ENCODE measurements at regions not wholly inside any gene's neighbourhood (a gene's known extent, or its start where the extent isn't known, plus 50 kb on each side); places are given as distances from the start of the nearest gene placed in this dataset.

DNA sequence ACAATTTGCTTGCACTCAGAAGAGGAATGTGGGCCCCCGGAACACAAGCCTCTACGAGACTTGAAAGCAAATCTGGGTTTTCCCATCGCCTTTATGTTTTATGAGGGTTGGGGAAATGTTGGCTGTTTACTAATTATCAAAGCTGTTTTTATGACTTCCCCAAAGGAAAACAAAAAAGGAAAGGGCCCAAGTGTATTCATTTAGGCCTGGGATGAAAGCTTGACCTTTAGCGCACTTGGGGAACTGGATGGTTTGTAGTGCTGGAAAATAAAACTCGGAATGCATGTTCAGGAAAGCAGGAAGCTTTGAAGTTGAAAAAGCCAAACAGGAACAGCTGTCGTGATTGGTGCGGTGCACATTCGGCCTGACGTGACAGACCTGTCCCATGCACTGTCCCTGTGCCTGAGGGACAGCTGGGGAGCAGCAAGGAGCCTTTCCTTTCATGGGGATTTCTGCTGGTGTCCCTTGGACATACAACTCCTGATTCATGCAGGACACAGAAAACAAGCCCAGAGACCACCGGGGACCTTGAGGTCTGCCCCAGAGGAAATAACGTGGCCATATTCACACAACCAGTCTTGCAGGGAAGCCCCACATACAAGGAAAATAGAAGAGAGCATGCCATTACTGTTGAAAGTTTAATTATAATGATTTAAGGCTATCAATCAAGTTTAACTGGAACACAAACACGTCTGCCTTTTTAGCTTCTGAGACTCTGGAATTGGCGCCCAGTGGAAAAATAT is 169.7 kb upstream of the APCDD1 start:
- Histone ChIP-seq H3K4me1 (replicated peaks) (no peaks in the 10 kb centered on the region), H3K9me3 (no peaks in the 10 kb centered on the region), H3K27me3 (replicated peaks; ENCODE audit: insufficient read depth) (no peaks in the 10 kb centered on the region), H3K27ac (no peak overlapping the region), H3K4me3 (no peak overlapping the region), H3K36me3 (no peaks in the 10 kb centered on the region)
- WGBS: 58% methylated on average over 13 of the region's 13 CpGs
- no peak for DNase-seq (ENCODE audit: low spot score)
- intact Hi-C loops (cut with DNase I): no loop called here
- no peak for TF ChIP-seq POLR2A (IDR thresholded peaks at IDR 0.05)
- TF ChIP-seq POLR2AphosphoS5 (IDR thresholded peaks at IDR 0.05): no peak
- TF ChIP-seq, protein P1, sequence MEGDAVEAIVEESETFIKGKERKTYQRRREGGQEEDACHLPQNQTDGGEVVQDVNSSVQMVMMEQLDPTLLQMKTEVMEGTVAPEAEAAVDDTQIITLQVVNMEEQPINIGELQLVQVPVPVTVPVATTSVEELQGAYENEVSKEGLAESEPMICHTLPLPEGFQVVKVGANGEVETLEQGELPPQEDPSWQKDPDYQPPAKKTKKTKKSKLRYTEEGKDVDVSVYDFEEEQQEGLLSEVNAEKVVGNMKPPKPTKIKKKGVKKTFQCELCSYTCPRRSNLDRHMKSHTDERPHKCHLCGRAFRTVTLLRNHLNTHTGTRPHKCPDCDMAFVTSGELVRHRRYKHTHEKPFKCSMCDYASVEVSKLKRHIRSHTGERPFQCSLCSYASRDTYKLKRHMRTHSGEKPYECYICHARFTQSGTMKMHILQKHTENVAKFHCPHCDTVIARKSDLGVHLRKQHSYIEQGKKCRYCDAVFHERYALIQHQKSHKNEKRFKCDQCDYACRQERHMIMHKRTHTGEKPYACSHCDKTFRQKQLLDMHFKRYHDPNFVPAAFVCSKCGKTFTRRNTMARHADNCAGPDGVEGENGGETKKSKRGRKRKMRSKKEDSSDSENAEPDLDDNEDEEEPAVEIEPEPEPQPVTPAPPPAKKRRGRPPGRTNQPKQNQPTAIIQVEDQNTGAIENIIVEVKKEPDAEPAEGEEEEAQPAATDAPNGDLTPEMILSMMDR (IDR thresholded peaks at IDR 0.05): no peak

DNA sequence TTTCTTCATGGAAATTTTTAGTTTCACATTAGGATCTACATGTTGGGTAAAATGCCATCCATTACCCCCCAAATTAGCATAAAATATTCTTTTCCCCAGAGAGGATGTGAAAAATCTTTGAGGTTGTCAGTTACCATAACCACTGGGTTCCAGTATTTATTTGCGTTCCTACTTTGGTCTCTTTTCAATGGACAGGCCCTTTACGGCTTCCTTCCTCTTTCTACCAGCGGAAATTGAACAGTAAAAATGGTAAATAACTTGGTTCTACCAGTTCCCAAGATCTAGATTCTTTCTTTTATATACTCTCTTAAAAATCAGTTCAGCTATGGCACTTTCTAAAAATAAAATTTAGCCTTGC is 169.2 kb upstream of the APCDD1 start:
- Histone ChIP-seq H3K4me3 (no peak overlapping the region), H3K9me3 (no peaks in the 10 kb centered on the region), H3K27me3 (replicated peaks; ENCODE audit: insufficient read depth) (no peaks in the 10 kb centered on the region), H3K4me1 (replicated peaks) (no peaks in the 10 kb centered on the region), H3K27ac (no peak overlapping the region), H3K36me3 (no peaks in the 10 kb centered on the region)
- intact Hi-C loops (cut with DNase I): no loop called here
- TF ChIP-seq POLR2AphosphoS5 (IDR thresholded peaks at IDR 0.05) (no peak), POLR2A (IDR thresholded peaks at IDR 0.05) (no peak)
- no peak for DNase-seq (ENCODE audit: low spot score)
- 60% methylated on average over 3 of the region's 3 CpGs for WGBS

DNA sequence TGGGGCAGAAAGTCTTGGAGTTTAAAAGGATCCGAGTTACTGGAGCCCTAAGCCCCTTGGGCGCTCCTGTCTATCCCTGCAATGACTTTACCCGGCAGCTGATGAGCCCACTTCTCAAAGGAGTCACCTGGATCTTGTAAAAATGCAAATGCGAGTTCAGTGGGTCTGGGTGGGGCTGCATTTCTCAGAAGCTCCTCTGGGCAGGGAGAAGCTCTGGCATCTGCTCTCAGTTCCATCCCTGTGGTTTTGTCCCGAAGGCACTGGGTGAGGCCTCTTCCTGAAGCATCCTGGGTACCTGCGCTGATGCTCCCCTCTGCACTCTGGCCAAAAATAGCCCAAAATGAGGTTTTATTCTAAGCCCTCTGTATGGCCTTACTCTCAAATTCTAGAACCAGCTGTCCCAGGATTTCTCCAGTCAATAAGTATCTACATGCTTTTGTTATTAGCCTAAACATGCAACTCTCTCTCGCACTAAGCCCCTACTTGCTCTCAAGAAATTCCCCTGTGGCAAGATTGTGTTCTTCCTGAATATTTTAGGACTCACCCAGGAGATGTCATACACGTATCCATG is 167.8 kb upstream of the APCDD1 start:
- no peak for DNase-seq (ENCODE audit: low spot score)
- TF ChIP-seq POLR2AphosphoS5 (IDR thresholded peaks at IDR 0.05) (no peak), POLR2A (IDR thresholded peaks at IDR 0.05) (no peak)
- TF ChIP-seq, protein P1 (IDR thresholded peaks at IDR 0.05): no peak
- Histone ChIP-seq H3K9me3 (no peaks in the 10 kb centered on the region), H3K36me3 (no peaks in the 10 kb centered on the region), H3K4me3 (no peak overlapping the region), H3K27me3 (replicated peaks; ENCODE audit: insufficient read depth) (no peaks in the 10 kb centered on the region), H3K27ac (no peak overlapping the region), H3K4me1 (replicated peaks) (no peaks in the 10 kb centered on the region)
- 66% methylated on average over 8 of the region's 8 CpGs for WGBS
- intact Hi-C loops (cut with DNase I): no loop called here

DNA sequence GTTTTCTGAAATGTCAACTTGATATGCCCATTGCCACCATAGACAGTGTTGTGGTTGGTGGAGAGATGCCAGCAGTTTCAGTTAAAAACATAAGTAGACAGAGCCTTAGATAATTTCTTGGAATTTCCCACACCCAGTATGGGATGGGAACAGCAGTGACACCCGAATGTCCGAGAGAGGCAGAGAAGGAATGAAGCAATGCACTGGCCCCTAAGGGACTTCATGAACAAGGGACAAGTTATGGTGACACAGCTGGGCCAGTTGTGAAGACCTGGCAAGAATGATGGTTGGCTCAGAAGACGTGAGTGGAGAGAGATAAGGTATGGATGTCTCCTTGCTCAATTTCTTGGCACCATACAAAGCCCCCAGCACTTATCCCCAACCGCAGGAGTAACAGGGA is 165.2 kb upstream of the APCDD1 start:
- Histone ChIP-seq H3K36me3 (no peaks in the 10 kb centered on the region), H3K27ac (no peak overlapping the region), H3K27me3 (replicated peaks; ENCODE audit: insufficient read depth) (no peaks in the 10 kb centered on the region), H3K9me3 (no peaks in the 10 kb centered on the region), H3K4me1 (replicated peaks) (no peaks in the 10 kb centered on the region), H3K4me3 (no peak overlapping the region)
- TF ChIP-seq, protein P1 (IDR thresholded peaks at IDR 0.05): no peak
- TF ChIP-seq POLR2AphosphoS5 (IDR thresholded peaks at IDR 0.05): no peak
- intact Hi-C loops (cut with DNase I): no loop called here
- no peak for DNase-seq (ENCODE audit: low spot score)
- 93% methylated on average over 4 of the region's 4 CpGs for WGBS

DNA sequence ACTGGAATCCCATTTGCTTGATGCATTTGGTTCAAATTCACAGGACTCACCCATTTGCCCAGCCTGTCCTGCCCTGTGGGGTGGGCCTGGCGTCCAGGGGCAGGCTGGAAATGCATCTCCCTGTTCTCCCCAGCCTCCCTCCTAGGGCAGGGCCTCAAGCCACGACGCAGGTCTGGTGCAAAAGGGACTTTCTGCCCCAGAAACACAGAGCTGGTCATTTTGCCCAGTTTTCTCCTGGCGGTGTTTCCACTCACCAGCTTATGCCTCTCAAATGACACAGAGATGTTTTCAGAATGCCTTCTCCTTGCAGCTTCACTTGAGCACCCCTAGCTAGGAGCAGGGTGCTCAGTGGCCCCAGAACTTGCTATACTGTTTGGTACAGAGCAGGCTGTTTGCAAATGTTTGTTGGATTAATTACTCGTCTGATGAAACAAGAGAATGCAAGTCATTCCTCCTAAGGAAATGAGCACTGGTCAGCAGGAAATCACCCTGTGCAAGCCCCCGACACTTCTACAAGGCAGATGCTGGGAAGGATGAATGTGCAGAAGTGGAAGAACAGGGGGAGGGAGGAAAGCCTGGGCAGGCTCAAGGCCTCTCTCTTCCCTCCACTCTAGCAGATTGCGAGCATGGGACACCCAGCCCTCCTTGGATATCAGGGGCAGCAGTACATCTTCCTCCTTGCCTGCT is 164.3 kb upstream of the APCDD1 start:
- H3K4me3 ChIP-seq: no peak overlapping the region
- DNase-seq (ENCODE audit: low spot score): no peak
- no peaks in the 10 kb centered on the region for H3K36me3 ChIP-seq
- intact Hi-C loops (cut with DNase I): no loop called here
- no peak overlapping the region for H3K27ac ChIP-seq
- H3K27me3 ChIP-seq (replicated peaks; ENCODE audit: insufficient read depth): no peaks in the 10 kb centered on the region
- no peak for TF ChIP-seq POLR2AphosphoS5 (IDR thresholded peaks at IDR 0.05)
- TF ChIP-seq, protein P1 (IDR thresholded peaks at IDR 0.05): no peak
- no peaks in the 10 kb centered on the region for H3K4me1 ChIP-seq (replicated peaks)
- H3K9me3 ChIP-seq: no peaks in the 10 kb centered on the region
- 59% methylated on average over 7 of the region's 7 CpGs for WGBS

All from prostate gland (tissue), 2 donors.